OCI-LY7 (cell line): ENCODE measurements at regions not wholly inside any gene's neighbourhood (a gene's known extent, or its start where the extent isn't known, plus 50 kb on each side); places are given as distances from the start of the nearest gene placed in this dataset.

Experiments
- BruUV-seq: library from RNA; stranded (reverse); fragments of 400-500 nt; replicated peaks from 2 replicates; lab custom pipeline; 2021; lab: Mats Ljungman, UMichigan
- CTCF ChIA-PET: fragments of 300-600 bp; sonication (Branson Sonifier 250); formaldehyde crosslinking; loops from one replicate; lab custom pipeline; 2022; ENCODE audit warnings: antibody characterized with exemption; ENCODE audit not compliant: unreplicated experiment; lab: Charles Lee
- POLR2A ChIA-PET: fragments of 300-600 bp; sonication (Branson Sonifier 250); formaldehyde crosslinking; loops from one replicate; lab custom pipeline; 2022; ENCODE audit warnings: antibody characterized with exemption; lab: Charles Lee
- DNase-seq: peaks from one replicate; pipeline ENCODE4 v3.0.0-alpha.2; 2015; ENCODE audit warnings: low spot score
- H2AFZ ChIP-seq: fragments of 200-600 bp; sonication (generic), shearing (Covaris generic); 2 replicates; pipeline ENCODE4 v1.6.1; 2014; ENCODE audit warnings: mild to moderate bottlenecking, antibody characterized with exemption, low read length, moderate library complexity
- H3K27ac ChIP-seq: fragments of 200-600 bp; sonication (generic); 2 replicates; pipeline ENCODE4 v1.5.1; 2014; ENCODE audit warnings: mixed run types, low read depth, mild to moderate bottlenecking, moderate library complexity, low read length, inconsistent platforms; ENCODE audit not compliant: poor library complexity, severe bottlenecking
- H3K36me3 ChIP-seq: fragments of 200-600 bp; sonication (generic); 2 replicates; pipeline ENCODE4 v1.6.1; 2014; ENCODE audit warnings: mild to moderate bottlenecking, antibody characterized with exemption, low read length, moderate library complexity, mixed read lengths; ENCODE audit not compliant: insufficient read depth
- H3K4me1 ChIP-seq: fragments of 200-600 bp; sonication (generic); 2 replicates; pipeline ENCODE4 v1.5.1; 2014; ENCODE audit warnings: mild to moderate bottlenecking, low read length; ENCODE audit not compliant: insufficient read depth, poor library complexity, severe bottlenecking
- H3K4me2 ChIP-seq: fragments of 200-600 bp; sonication (generic); 2 replicates; pipeline ENCODE4 v1.6.1; 2014; ENCODE audit warnings: mild to moderate bottlenecking, low read length
- H3K4me3 ChIP-seq: fragments of 200-600 bp; sonication (generic); 2 replicates; pipeline ENCODE4 v1.5.1; 2014; ENCODE audit warnings: mild to moderate bottlenecking, low read depth, low read length; ENCODE audit not compliant: poor library complexity, severe bottlenecking
- H3K79me2 ChIP-seq: fragments of 200-600 bp; sonication (generic); 2 replicates; pipeline ENCODE4 v1.6.1; 2016; ENCODE audit warnings: low read depth, mild to moderate bottlenecking, low read length, moderate library complexity, mixed read lengths; ENCODE audit not compliant: insufficient read depth
- H3K9me2 ChIP-seq: fragments of 200-600 bp; sonication (generic); 2 replicates; pipeline ENCODE4 v1.6.1; 2016; ENCODE audit warnings: mild to moderate bottlenecking, low read length, mixed read lengths; ENCODE audit not compliant: insufficient read depth
- H3K9me3 ChIP-seq: fragments of 200-600 bp; sonication (generic); 2 replicates; pipeline ENCODE4 v1.6.1; 2014; ENCODE audit warnings: mild to moderate bottlenecking, mixed run types, low read length, mixed read lengths
- H4K20me1 ChIP-seq: fragments of 200-600 bp; sonication (generic); 2 replicates; pipeline ENCODE4 v1.6.1; 2014; ENCODE audit warnings: mild to moderate bottlenecking, antibody characterized with exemption, low read length, moderate library complexity, mixed read lengths; ENCODE audit not compliant: insufficient read depth
- CTCF ChIP-seq: fragments of 200-600 bp; sonication (generic); conservative IDR thresholded peaks from 2 replicates; pipeline ENCODE4 v1.5.1; 2014; ENCODE audit warnings: mild to moderate bottlenecking, antibody characterized with exemption, low read length, moderate library complexity, mixed read lengths
- EZH2phosphoT487 ChIP-seq: fragments of 200-600 bp; sonication (generic); IDR thresholded peaks from 2 replicates; pipeline ENCODE4 v1.6.1; 2018; ENCODE audit warnings: low read depth, borderline replicate concordance, mild to moderate bottlenecking, mixed run types, antibody characterized with exemption, low read length, moderate library complexity, mixed read lengths
- intact Hi-C: fragments of 100-400 bp; cut with micrococcal nuclease; formaldehyde crosslinking; loops from one replicate; pipeline ENCODE4 v1.10.0; 2022; ENCODE audit not compliant: unreplicated experiment

- TF ChIP-seq EZH2phosphoT487 (no peak), CTCF (no peak)
- ChIA-PET CTCF (no interaction called here), POLR2A (no interaction called here)
- no peak overlapping the region for H3K27ac ChIP-seq
- no peak overlapping the region for H3K4me3 ChIP-seq
- no peaks in the 10 kb centered on the region for H3K4me1 ChIP-seq
- H3K9me2 ChIP-seq, result no peaks in the 10 kb centered on the region
- H2AFZ ChIP-seq, result no peak overlapping the region
- no peaks in the 10 kb centered on the region for H3K36me3 ChIP-seq
- H4K20me1 ChIP-seq, result no peaks in the 10 kb centered on the region
- no peaks in the 10 kb centered on the region for H3K79me2 ChIP-seq
- no TSS peak for BruUV-seq
- intact Hi-C loops, result loop anchor here (2.0 kb wide), 1 partner anchor 51 kb away; no protein-coding TSS in a partner anchor
- H3K4me2 ChIP-seq, result no peak overlapping the region
- no peaks in the 10 kb centered on the region for H3K9me3 ChIP-seq
- no peak for DNase-seq
Observed at GRCh38 chr10:30749385-30749784, 119.8 kb upstream of the LYZL2 start.

- no peak overlapping the region for H3K27ac ChIP-seq
- H3K79me2 ChIP-seq, result no peaks in the 10 kb centered on the region
- H3K9me2 ChIP-seq, result no peaks in the 10 kb centered on the region
- TF ChIP-seq CTCF, result no peak
- no peak for TF ChIP-seq EZH2phosphoT487
- no peaks in the 10 kb centered on the region for H3K4me1 ChIP-seq
- H3K9me3 ChIP-seq, result no peaks in the 10 kb centered on the region
- CTCF ChIA-PET, result no interaction called here
- POLR2A ChIA-PET, result interaction anchor here (0.6 to 0.7 kb wide), 2 partner anchors 14 to 961 kb away, joined by 3 read pairs; no protein-coding TSS in a partner anchor
- H3K36me3 ChIP-seq, result no peaks in the 10 kb centered on the region
- intact Hi-C loops, result loop anchor here (2.0 kb wide), 1 partner anchor 50 kb away; no protein-coding TSS in a partner anchor
- H3K4me3 ChIP-seq, result no peak overlapping the region
- no TSS peak for BruUV-seq
- no peak overlapping the region for H2AFZ ChIP-seq
- no peak for DNase-seq
- H3K4me2 ChIP-seq, result no peak overlapping the region
- H4K20me1 ChIP-seq, result no peaks in the 10 kb centered on the region
Observed at GRCh38 chr10:30748152-30748973, 118.8 kb upstream of the LYZL2 start.

- intact Hi-C loops, result loop anchor here (2.0 kb wide), 1 partner anchor 49 kb away; no protein-coding TSS in a partner anchor
- Histone ChIP-seq H3K4me1 (no peaks in the 10 kb centered on the region), H3K4me2 (no peak overlapping the region), H3K9me2 (no peaks in the 10 kb centered on the region), H3K4me3 (no peak overlapping the region), H4K20me1 (no peaks in the 10 kb centered on the region), H2AFZ (no peak overlapping the region), H3K27ac (no peak overlapping the region), H3K9me3 (no peaks in the 10 kb centered on the region), H3K79me2 (no peaks in the 10 kb centered on the region), H3K36me3 (no peaks in the 10 kb centered on the region)
- no TSS peak for BruUV-seq
- POLR2A ChIA-PET, result interaction anchor here (0.6 to 0.7 kb wide), 2 partner anchors 13 to 962 kb away, joined by 3 read pairs; no protein-coding TSS in a partner anchor
- DNase-seq, result no peak
- CTCF ChIA-PET, result no interaction called here
- TF ChIP-seq CTCF (no peak), EZH2phosphoT487 (no peak)
Observed at GRCh38 chr10:30747633-30748032, 118.1 kb upstream of the LYZL2 start.
